ENCODE measurements at regions not wholly inside any gene's neighbourhood (a gene's known extent, or its start where the extent isn't known, plus 50 kb on each side); places are given as distances from the start of the nearest gene placed in this dataset.
A peak's percentile ranks its signal among the peaks of the same experiment; 100 is the strongest.
"Not testable (repeated sequence)": the region's sequence is repeated elsewhere in the genome, so short reads cannot be mapped to it uniquely, and the experiment has no call there.

DNA sequence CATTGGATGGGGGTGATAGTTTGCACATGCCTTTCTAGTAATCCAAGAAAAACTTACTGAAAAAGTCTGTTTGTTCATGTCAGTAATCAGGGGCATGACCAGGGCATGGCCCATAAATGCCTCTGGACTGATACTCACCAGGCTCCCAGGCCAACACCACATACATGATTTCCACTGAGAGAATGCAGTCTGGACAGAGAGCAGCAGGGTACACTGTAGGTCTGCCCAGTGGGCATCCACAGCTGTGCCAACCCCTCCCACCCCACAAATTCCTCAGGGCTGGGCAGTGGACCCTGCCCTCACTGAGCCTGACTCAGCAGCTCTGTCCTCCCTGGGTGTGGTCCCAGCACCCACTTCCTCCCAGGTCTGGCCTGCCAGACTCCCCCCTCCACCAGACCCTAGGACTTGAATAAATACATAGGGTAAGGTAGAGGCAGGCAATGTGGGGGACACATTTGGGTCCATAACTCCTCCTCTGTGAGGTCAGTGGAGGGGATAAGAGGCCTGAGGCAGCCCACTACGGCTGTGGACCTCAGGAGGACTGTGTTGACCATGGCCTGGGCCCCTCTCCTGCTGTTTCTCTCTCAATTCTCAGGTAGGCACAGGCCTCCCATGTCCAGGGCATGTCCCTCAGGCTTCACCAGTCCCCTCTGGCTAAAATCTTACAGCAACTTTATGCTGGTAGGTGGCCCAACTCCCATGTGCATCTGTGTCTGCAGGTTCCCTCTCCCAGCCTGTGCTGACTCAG lies 92.2 kb upstream of the TOP3B start:
- no peak for DNase-seq

- no peak for DNase-seq
Measured at GRCh38 chr22:22073769-22074561, 91.4 kb upstream of the TOP3B start.

DNA sequence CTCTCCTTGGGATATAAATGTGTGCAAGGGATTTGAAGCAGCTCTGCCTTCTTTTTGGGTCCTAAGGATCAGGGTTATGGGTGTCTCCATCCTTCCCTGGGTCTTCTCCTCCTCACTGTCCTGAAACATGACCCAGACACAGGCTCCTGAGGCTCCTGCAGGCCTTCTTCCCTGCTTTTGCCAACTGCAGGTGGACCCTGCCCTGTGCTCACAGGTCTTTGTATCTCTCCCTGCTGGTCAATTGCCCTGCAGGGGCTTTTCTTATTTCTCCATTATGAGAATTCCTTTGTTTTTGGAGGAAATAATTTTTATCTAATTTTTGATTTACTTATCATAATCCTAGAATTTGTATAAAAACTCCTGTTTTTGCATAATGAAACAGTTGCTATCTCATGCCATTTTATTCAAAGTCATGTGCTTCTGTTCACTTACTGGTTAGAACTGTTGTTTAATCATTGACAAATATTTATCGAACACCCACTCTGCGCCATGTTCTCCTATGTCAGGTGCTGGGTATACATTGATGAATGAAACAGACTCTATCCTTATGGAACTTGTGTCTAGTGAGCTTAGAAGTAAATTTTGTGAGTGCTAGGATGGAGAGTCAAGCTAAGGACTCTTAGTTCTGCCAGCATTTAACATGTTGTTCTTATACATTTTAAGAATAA lies 89.7 kb upstream of the TOP3B start:
- no peak for DNase-seq

DNA sequence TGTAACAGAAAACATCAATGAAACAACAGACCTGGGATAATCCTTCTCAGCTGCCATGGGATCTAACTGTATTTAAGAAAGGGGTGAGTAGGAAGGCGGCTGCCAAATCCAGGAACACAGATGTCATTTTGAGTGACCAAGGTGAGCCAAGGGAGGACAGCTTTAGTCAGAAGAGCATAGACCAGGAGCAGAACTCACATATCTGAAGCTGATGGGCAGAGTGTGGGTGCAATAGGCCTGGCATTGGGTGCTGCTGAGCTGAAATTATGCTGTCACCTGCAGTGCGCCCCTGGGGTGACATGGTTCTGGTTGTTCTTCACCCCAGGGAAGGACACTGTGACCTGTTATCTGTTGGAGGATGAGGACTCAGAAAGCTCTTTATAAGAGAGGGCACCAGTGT lies 88.9 kb upstream of the TOP3B start:
- no peak for DNase-seq

DNA sequence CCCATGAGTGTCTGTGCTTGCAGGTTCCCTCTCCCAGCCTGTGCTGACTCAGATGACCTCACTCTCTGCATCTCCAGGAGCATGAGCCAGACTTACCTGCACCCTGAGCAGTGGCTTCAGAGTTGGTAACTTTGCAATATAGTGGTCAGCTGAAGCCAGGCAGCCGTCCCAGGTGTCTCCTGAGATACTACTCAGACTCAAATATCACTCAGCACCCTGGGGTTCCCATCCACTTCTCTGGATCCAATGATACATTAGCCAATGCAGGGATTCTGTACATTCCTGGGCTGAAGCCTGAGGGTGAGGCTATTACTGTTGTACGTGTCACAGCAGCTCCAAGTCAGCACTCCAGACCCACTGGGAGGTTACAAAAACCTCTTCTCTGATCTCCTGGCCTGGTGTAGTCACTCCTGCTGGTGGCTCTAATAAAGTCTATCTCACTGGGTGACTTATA lies 87.8 kb upstream of the TOP3B start:
- DNase-seq, result no peak

DNA sequence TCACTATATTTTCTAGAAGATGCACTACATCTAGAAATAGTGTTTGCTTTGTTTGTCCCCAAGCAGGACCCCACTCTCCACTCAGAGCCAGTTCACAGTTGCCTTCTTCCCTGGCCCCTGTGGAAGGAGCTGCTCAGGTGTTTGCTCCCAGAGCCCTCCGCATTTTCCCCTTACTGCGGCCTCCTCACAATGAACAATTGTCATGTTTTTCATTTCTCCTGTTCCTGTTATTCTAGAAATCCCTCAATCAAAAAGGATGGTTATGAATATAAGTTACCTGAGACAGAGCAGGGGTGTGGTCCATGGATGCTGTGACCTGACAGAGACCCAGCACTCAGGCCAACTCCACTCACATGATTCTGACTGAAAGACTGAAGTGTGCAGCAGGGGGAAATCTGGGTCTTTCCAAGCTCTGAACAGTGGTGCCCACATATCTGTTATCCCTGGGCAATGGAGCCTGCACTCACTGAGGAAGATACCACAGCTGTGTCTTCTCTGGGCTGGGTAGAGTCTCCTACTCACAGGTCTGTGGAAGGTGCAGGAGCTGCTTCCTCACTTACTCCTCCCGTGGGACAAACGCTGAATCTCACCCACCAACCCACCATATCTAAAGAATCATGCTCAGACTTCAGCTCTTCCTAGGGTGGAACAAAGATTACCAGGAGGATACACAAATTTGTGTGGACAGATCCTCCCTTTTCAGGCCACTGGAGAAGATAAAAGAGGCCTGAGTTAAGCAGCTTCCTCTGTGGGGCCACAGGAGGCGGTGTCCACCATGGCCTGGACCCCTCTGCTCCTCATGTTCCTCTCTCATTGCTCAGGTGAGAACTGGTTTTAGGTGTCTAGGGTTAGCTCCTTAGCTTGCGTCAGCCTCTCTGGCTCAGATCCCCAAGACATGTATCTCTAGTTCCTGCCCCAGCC lies 87.1 kb upstream of the TOP3B start:
- DNase-seq, result no peak

DNA sequence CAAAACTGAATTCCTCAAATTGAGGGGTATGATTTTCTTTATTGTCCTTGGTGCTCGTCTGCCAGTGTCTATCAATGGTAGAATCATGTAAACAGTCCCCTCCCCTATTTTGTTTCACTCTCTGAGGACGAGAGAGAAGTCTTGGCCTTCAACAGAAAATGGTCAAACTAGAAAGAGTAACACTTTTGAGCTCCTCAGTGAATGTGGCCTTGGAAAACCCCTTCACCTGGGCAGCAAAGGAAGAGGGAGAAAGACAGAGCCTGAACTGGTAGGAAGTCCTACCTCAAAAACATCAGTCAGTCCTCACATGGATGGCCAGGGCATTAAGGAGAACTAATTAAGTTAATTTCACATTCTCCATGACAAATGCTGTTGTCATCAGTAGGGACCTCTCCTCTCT lies 86.1 kb upstream of the TOP3B start:
- no peak for DNase-seq

- no peak for DNase-seq
Measured at GRCh38 chr22:22068025-22068424, 85.4 kb upstream of the TOP3B start.

- DNase-seq, result no peak
Measured at GRCh38 chr22:22067192-22067591, 84.6 kb upstream of the TOP3B start.

GRCh38 chr22:22064580-22064979 lies 82.0 kb upstream of the TOP3B start:
- no peak for DNase-seq

GRCh38 chr22:22062306-22062793 lies 79.8 kb upstream of the TOP3B start:
- DNase-seq, result no peak

DNA sequence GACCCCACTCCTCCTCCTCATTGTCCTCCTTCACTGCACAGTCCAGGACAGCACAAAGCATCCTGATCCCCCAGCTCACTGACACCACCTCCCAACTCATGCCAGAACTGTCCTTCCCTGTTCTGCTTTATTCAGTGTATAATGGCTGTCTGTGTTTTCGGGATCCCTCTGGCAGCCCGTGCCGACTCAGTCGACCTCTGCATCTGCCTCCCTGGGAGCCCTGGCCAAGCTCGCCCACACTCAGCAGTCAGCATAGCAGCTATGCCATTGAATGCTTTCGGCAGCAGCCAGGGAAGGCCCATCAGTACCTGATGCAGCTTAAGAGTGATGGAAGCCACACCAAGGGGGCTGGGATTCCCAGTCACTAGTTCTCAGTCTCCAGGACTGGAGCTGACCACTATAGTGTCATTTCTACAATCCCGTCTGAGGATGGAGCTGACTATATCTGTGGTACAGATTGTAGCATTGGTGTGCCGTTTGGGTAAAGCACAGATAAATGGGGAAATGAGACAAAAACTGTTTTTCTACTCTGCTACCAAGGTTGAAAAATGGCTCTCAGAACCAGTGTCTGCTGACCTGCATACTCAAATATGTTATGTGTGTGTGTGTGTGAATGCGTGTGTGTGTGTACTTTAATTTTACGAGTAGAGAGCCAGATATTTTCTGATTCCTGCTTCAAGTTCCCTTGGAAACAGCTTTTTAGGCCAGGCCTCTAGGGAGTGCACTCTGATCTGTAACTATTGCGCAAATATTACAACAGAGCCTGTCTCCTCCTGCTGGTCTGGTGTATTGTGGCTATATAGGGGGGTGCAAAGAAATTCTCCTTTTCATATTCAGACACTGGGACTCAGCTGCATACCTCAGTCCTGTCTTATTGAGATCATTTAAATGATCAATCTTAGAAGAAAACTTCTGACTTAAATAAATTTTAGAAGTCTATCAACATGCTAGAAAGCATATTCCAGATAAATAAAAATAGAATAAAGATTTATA lies 78.8 kb upstream of the TOP3B start:
- peak; percentile 0 for DNase-seq

- DNase-seq, result peak; percentile 55
Measured at GRCh38 chr22:22060200-22061084, 77.9 kb upstream of the TOP3B start.

DNA sequence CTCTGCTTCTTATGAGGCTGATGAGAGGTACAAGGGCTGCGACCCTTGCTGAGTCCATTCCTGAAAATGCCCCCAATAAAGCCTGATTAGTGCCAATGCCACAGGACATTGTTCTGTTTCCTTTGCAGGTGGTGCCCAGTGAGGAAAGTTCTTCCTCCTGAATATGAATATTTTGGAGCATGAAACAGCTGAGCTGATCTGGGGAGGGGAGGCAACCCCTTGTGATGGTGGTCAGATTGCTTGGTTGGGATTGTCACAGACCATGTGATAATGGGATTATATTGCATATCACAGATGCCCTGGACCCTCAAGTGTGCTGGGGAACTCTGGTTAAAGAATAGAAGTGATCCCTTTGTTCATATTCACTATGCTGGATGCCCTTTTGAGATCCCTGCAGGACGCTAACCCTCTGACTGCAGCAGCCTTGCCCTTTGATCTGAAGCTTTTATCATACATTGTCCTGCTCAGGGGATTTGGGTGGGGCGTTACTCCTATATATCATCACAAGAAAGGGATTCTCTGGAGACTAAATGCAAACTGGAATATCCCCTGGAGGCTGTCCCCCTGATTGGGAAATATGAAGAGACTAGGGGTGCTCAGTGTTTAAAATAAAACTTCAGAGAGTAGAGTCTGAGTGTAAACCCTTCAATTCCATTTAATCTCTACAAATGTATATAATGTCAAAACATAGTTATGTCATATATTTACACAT lies 76.9 kb upstream of the TOP3B start:
- DNase-seq, result no peak

- no peak for DNase-seq
Measured at GRCh38 chr22:22058633-22059290, 76.2 kb upstream of the TOP3B start.

DNA sequence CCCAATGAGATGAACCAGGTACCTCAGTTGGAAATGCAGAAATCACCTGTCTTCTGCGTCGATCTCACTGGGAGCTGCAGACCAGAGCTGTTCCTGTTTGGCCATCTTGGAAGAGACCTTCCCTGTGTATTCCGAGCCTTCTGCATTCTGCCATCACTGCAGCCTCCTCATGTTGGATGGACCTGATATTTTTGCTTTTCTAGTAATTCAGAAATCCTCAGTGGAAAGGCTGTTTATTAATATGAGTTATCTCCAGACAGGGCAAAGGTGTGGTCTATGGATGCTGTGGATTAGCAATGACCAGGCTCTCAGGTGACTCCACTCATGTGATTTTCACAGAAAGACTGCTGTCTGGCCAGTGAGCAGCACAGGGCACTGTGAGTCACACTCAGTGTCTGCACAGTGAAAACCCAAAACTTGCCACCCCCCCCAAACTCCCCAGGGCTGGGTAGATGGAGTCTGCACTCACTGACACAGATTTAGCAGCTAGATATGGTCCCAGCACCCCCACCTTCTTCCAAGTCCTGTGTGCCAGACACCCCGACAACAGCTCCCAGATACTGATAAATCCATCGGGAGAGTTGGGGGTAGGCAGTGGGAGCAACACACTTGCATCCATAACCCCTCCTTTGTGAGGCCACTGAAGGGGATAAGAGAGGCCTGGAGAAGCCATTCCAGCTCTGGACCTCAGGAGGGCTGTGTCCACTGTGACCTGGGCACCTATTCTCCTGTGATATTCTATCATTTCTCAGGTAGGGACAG lies 75.2 kb upstream of the TOP3B start:
- no peak for DNase-seq

- DNase-seq, result not testable (repeated sequence)
Measured at GRCh38 chr22:22056809-22057594, 74.4 kb upstream of the TOP3B start.
